Thymus (tissue), 11 donors: ENCODE measurements at regions not wholly inside any gene's neighbourhood (a gene's known extent, or its start where the extent isn't known, plus 50 kb on each side); places are given as distances from the start of the nearest gene placed in this dataset.

Experiments
- DNase-seq, 9 donors: peaks; one replicate each; pipeline ENCODE4 v3.0.0-alpha.2; 2013; ENCODE audit warnings: low spot score in 9 of 9, low read depth in 6 of 9, missing footprints in 1 of 9
- H3K27ac ChIP-seq, 2 donors: one replicate each; pipeline ENCODE4 v1.5.1; 2013; ENCODE audit warnings: control low read depth in 1 of 2, low read depth in 1 of 2, low read length in 1 of 2, mild to moderate bottlenecking in 1 of 2, moderate library complexity in 1 of 2
- H3K27me3 ChIP-seq, 2 donors: one replicate each; pipeline ENCODE4 v1.5.1; 2013; ENCODE audit warnings: low read length in 1 of 2; ENCODE audit not compliant: control insufficient read depth in 2 of 2, insufficient read depth in 1 of 2
- H3K36me3 ChIP-seq, 2 donors: one replicate each; pipeline ENCODE4 v1.5.1; 2013; ENCODE audit warnings: low read length in 1 of 2, mild to moderate bottlenecking in 1 of 2, moderate library complexity in 1 of 2; ENCODE audit not compliant: control insufficient read depth in 2 of 2, insufficient read depth in 2 of 2
- H3K4me1 ChIP-seq, 2 donors: one replicate each; pipeline ENCODE4 v1.5.1; 2013; ENCODE audit warnings: low read length in 2 of 2; ENCODE audit not compliant: control insufficient read depth in 2 of 2, insufficient read depth in 2 of 2
- H3K4me3 ChIP-seq, 2 donors: one replicate each; pipeline ENCODE4 v1.5.1; 2013; ENCODE audit warnings: low read length in 2 of 2, control low read depth in 1 of 2, mild to moderate bottlenecking in 1 of 2
- H3K9me3 ChIP-seq, 2 donors: one replicate each; pipeline ENCODE4 v1.5.1; 2013; ENCODE audit warnings: low read length in 1 of 2, mild to moderate bottlenecking in 1 of 2; ENCODE audit not compliant: control insufficient read depth in 2 of 2, insufficient read depth in 1 of 2
- WGBS: extraction: QIAGEN DNeasy Blood & Tissue Kit; methylation state at CpG from one replicate; pipeline ENCODE4 v1.1.7; 2013; 5-methylcytosine and 5-hydroxymethylcytosine counted together
- donor health status: healthy.

DNA sequence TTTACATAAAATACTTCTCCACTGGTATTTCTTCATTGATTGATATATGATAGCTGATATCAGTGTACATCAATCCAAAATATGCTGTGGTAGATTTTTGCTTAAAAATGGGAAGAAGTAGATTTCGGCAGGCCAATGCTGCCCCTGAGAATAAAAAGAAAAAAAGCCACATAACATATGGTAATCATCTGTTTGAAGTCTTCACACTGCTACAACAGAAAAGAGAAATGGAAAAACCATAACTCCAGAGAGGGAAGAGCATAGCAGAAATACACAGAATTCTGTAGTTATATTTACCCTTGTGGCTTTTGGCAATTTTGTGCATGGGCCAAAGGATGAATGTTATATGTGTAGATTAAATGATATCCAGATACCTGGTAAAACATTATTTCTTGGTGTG is 143.1 kb upstream of the KCNMB2 start:
- H3K4me1 ChIP-seq, result no peaks in the 10 kb centered on the region
- no peaks in the 10 kb centered on the region for H3K9me3 ChIP-seq
- H3K27ac ChIP-seq, result no peak overlapping the region
- H3K36me3 ChIP-seq, result no peaks in the 10 kb centered on the region
- H3K27me3 ChIP-seq, result no peaks in the 10 kb centered on the region
- 14% methylated on average over 1 of the region's 1 CpG for WGBS
- no peak overlapping the region for H3K4me3 ChIP-seq
- no peak for DNase-seq

DNA sequence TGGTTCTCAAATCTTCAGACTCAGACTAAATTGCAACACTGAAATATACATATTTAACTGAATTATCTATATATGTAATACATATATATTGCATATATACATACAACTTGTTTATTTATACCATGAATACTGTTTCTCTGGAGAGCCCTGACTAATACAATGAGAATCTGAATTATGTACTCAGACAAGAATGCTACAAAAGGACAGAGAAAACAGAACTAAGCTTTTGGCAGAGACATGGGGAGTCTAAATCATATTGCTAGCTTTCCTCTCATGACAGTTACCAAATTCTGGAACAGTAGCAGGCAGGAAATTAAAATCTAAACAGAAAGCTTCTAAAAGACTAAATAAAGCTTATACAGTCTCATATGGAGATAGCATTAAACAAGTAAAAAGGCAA is 142.4 kb upstream of the KCNMB2 start:
- no peak overlapping the region for H3K27ac ChIP-seq
- H3K27me3 ChIP-seq, result no peaks in the 10 kb centered on the region
- no peaks in the 10 kb centered on the region for H3K4me1 ChIP-seq
- no peak for DNase-seq
- no peak overlapping the region for H3K4me3 ChIP-seq
- H3K36me3 ChIP-seq, result no peaks in the 10 kb centered on the region
- H3K9me3 ChIP-seq, result no peaks in the 10 kb centered on the region

DNA sequence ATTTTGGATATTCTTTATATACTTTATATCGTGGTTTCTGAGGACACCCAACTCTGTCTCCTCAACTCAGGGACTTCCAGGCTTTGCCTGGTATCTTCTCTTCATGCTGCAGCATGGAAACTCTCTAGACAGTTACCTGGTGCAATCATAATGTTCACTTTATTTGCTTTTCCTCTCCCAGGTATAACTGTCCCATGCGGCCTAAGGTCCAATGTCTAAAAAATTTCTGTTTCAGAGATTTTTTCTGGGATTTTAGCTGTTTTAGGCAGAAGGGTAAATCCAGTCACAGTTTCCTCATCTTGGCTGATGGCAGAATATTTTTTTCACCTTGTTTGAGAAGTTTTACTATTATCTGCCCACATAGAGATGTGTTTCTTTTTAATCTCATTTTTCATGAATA is 139.9 kb upstream of the KCNMB2 start:
- DNase-seq, result no peak
- H3K27me3 ChIP-seq, result no peaks in the 10 kb centered on the region
- H3K4me1 ChIP-seq, result no peaks in the 10 kb centered on the region
- H3K36me3 ChIP-seq, result no peaks in the 10 kb centered on the region
- no peak overlapping the region for H3K4me3 ChIP-seq
- WGBS, result 98% methylated on average over 2 of the region's 2 CpGs
- no peak overlapping the region for H3K27ac ChIP-seq
- no peaks in the 10 kb centered on the region for H3K9me3 ChIP-seq

GRCh38 chr3:178397202-178397601 is 139.0 kb upstream of the KCNMB2 start:
- Histone ChIP-seq H3K4me3 (no peak overlapping the region), H3K9me3 (no peaks in the 10 kb centered on the region), H3K27me3 (no peaks in the 10 kb centered on the region), H3K4me1 (no peaks in the 10 kb centered on the region), H3K36me3 (no peaks in the 10 kb centered on the region), H3K27ac (no peak overlapping the region)
- no peak for DNase-seq
- 96% methylated on average over 2 of the region's 2 CpGs for WGBS

GRCh38 chr3:178397836-178398235 is 138.4 kb upstream of the KCNMB2 start:
- no peak for DNase-seq
- Histone ChIP-seq H3K9me3 (no peaks in the 10 kb centered on the region), H3K36me3 (no peaks in the 10 kb centered on the region), H3K27ac (no peak overlapping the region), H3K4me3 (no peak overlapping the region), H3K4me1 (no peaks in the 10 kb centered on the region), H3K27me3 (no peaks in the 10 kb centered on the region)
- 100% methylated on average over 1 of the region's 1 CpG for WGBS

DNA sequence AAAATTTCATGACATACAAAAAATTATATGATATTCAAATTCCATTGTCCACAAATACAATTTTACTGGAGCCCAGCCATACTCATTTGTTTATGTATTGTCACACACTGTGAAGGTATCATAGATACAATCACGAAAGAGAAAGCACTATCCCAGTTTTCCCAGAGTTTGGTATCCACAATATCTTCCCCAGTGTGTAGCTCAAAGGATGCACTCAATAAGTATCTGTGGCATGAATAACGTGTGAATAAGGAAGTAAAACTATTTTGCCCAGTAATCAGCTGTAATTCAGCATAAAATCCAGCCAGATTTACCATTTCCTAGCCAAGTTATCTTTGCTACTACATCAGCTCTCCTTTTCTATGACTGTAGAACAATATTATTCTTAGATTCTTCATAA is 131.3 kb upstream of the KCNMB2 start:
- H3K4me1 ChIP-seq, result no peaks in the 10 kb centered on the region
- H3K9me3 ChIP-seq, result no peaks in the 10 kb centered on the region
- no peaks in the 10 kb centered on the region for H3K36me3 ChIP-seq
- H3K27me3 ChIP-seq, result no peaks in the 10 kb centered on the region
- no peak overlapping the region for H3K27ac ChIP-seq
- no peak for DNase-seq
- 65% methylated on average over 2 of the region's 2 CpGs for WGBS
- H3K4me3 ChIP-seq, result no peak overlapping the region

- Histone ChIP-seq H3K27ac (no peak overlapping the region), H3K4me3 (no peak overlapping the region), H3K4me1 (no peaks in the 10 kb centered on the region), H3K27me3 (no peaks in the 10 kb centered on the region), H3K36me3 (no peaks in the 10 kb centered on the region), H3K9me3 (no peaks in the 10 kb centered on the region)
- no peak for DNase-seq
- WGBS, result 90% methylated on average over 2 of the region's 2 CpGs
Observed at GRCh38 chr3:178405531-178405930, 130.7 kb upstream of the KCNMB2 start.

DNA sequence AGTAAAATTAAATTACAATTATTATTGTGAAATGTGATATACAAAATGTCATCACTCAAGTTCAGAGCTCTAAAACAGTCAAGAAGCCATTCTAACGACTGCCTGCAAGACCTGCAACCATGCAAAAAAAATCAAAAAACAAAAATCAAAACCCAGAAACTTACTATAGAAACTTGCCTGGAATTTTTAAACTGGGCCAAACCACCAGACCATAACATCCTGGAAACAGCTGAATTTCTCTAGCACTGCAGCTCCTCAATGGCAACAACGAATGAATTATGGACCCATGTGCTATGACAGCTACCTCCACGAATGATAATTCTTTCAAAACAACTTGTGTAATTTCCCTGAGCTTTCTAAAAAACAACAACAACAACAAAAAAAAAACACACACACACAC is 130.0 kb upstream of the KCNMB2 start:
- Histone ChIP-seq H3K27ac (no peak overlapping the region), H3K27me3 (no peaks in the 10 kb centered on the region), H3K4me3 (no peak overlapping the region), H3K4me1 (no peaks in the 10 kb centered on the region), H3K9me3 (no peaks in the 10 kb centered on the region), H3K36me3 (no peaks in the 10 kb centered on the region)
- DNase-seq, result no peak
- 71% methylated on average over 3 of the region's 3 CpGs for WGBS

GRCh38 chr3:178415384-178415783 is 120.9 kb upstream of the KCNMB2 start:
- H3K9me3 ChIP-seq, result no peaks in the 10 kb centered on the region
- H3K36me3 ChIP-seq, result no peaks in the 10 kb centered on the region
- 90% methylated on average over 8 of the region's 8 CpGs for WGBS
- H3K4me1 ChIP-seq, result no peaks in the 10 kb centered on the region
- H3K27ac ChIP-seq, result no peak overlapping the region
- DNase-seq, result no peak
- no peaks in the 10 kb centered on the region for H3K27me3 ChIP-seq
- no peak overlapping the region for H3K4me3 ChIP-seq

- no peaks in the 10 kb centered on the region for H3K27me3 ChIP-seq
- H3K4me3 ChIP-seq, result no peak overlapping the region
- H3K27ac ChIP-seq, result no peak overlapping the region
- no peaks in the 10 kb centered on the region for H3K9me3 ChIP-seq
- no peaks in the 10 kb centered on the region for H3K36me3 ChIP-seq
- H3K4me1 ChIP-seq, result no peaks in the 10 kb centered on the region
- no peak for DNase-seq
- 96% methylated on average over 4 of the region's 4 CpGs for WGBS
Observed at GRCh38 chr3:178417736-178418135, 118.5 kb upstream of the KCNMB2 start.
